ENCODE measurements at regions not wholly inside any gene's neighbourhood (a gene's known extent, or its start where the extent isn't known, plus 50 kb on each side); places are given as distances from the start of the nearest gene placed in this dataset.

DNA sequence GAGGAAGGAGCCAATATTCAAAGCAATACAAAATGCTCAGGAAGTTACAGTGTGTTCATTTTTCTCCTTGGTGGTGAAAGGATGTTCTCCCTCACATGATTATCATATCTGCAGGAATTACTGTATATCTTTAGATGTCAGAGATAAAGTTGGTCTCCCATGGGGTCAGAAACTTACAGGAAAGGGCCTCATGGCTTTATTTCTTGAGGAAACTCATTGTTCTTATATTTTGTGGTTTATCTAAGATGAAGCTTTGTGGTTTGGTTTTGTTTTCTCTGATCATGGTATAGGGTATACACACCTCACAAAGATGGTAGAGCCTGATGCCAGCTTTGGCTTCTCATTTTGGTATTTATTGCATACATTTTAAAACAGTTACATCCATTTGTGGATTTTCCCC is 100.5 kb upstream of the STXBP5 start:
- no peak overlapping the region for H3K27ac ChIP-seq (replicated peaks in 1 of 4)
- intact Hi-C loops (cut with DNase I) = no loop called here
- no peak overlapping the region for H3K4me3 ChIP-seq
- TF ChIP-seq POLR2AphosphoS5 (IDR thresholded peaks at IDR 0.05) (no peak), POLR2A (IDR thresholded peaks at IDR 0.05; ENCODE audit: low read depth) (no peak), EP300 (IDR thresholded peaks at IDR 0.05) (no peak)
- TF ChIP-seq, protein P1, sequence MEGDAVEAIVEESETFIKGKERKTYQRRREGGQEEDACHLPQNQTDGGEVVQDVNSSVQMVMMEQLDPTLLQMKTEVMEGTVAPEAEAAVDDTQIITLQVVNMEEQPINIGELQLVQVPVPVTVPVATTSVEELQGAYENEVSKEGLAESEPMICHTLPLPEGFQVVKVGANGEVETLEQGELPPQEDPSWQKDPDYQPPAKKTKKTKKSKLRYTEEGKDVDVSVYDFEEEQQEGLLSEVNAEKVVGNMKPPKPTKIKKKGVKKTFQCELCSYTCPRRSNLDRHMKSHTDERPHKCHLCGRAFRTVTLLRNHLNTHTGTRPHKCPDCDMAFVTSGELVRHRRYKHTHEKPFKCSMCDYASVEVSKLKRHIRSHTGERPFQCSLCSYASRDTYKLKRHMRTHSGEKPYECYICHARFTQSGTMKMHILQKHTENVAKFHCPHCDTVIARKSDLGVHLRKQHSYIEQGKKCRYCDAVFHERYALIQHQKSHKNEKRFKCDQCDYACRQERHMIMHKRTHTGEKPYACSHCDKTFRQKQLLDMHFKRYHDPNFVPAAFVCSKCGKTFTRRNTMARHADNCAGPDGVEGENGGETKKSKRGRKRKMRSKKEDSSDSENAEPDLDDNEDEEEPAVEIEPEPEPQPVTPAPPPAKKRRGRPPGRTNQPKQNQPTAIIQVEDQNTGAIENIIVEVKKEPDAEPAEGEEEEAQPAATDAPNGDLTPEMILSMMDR (IDR thresholded peaks at IDR 0.05) = no peak
- no peak for DNase-seq (ENCODE audit: extremely low spot score)
- no peaks in the 10 kb centered on the region for H3K36me3 ChIP-seq
- H3K9me3 ChIP-seq = no peaks in the 10 kb centered on the region
- no peaks in the 10 kb centered on the region for H3K4me1 ChIP-seq
- H3K27me3 ChIP-seq = no peaks in the 10 kb centered on the region

DNA sequence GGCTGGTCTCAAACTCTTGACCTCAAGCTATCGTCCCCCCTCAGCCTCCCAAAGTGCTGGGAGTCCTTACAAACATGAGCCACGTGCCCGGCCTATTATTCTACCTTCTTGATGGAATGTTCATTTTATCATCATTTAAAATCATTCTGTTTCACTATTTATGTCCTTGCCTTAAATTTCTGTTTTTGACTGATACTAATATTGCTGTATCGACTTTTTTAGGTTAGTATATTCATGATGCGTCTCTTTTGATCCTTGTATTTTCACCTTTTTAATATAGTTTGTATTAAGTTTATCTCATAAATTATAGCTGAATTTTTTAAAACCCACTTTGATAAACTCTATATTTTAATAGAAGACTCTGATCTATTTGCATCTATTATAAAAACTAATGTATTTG is 98.4 kb upstream of the STXBP5 start:
- H3K4me1 ChIP-seq = no peaks in the 10 kb centered on the region
- H3K9me3 ChIP-seq = no peaks in the 10 kb centered on the region
- TF ChIP-seq, protein P1 (IDR thresholded peaks at IDR 0.05) = no peak
- TF ChIP-seq POLR2A (IDR thresholded peaks at IDR 0.05; ENCODE audit: low read depth) = no peak
- no peak for TF ChIP-seq POLR2AphosphoS5 (IDR thresholded peaks at IDR 0.05)
- no peak for TF ChIP-seq EP300 (IDR thresholded peaks at IDR 0.05)
- H3K36me3 ChIP-seq = no peaks in the 10 kb centered on the region
- H3K27ac ChIP-seq (replicated peaks in 1 of 4) = no peak overlapping the region
- 90% methylated on average over 5 of the region's 5 CpGs for WGBS
- no peaks in the 10 kb centered on the region for H3K27me3 ChIP-seq
- no peak for DNase-seq (ENCODE audit: extremely low spot score)
- intact Hi-C loops (cut with DNase I) = no loop called here
- no peak overlapping the region for H3K4me3 ChIP-seq

- no peak for TF ChIP-seq POLR2A (IDR thresholded peaks at IDR 0.05; ENCODE audit: low read depth)
- no peak for TF ChIP-seq EP300 (IDR thresholded peaks at IDR 0.05)
- TF ChIP-seq, protein P1 (IDR thresholded peaks at IDR 0.05) = no peak
- no peak for TF ChIP-seq POLR2AphosphoS5 (IDR thresholded peaks at IDR 0.05)
- intact Hi-C loops (cut with DNase I) = no loop called here
- DNase-seq (ENCODE audit: extremely low spot score) = no peak
- H3K27me3 ChIP-seq = no peaks in the 10 kb centered on the region
- H3K4me3 ChIP-seq = no peak overlapping the region
- no peak overlapping the region for H3K27ac ChIP-seq (replicated peaks in 1 of 4)
- H3K9me3 ChIP-seq = no peaks in the 10 kb centered on the region
- 55% methylated on average over 7 of the region's 7 CpGs for whole genome bisulfite sequencing
- H3K36me3 ChIP-seq = no peaks in the 10 kb centered on the region
- no peaks in the 10 kb centered on the region for H3K4me1 ChIP-seq
Measured at GRCh38 chr6:147106759-147107401, 97.3 kb upstream of the STXBP5 start.

DNA sequence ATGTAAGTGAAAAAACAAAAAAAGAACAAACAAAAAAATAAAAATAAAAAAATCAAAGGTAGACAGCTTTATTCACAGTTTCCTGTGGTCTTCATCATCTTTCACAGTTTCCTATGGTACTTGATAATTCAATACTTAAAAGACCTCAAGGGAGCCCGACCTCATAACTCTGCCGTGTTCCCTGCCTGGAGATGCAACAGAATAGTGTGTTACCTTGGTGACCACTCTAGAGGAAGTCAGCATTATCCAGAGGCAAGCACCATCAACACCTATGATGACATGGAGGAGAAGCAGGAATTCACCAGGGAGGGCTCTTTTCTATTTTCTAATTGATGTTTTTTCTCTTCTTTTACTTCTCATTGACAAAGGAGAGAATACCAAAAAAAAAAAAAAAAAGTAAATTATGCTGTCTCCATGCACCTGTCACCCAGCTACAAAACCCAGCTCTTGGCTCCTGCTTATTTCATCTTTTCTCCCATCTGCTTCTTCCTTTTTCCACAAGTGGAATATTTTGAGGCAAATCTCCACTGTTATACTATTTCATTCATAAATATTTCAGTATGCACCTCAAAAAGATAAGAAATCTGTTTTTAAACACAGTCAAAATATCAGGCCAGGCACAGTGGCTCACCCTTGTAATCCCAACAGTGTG is 95.8 kb upstream of the STXBP5 start:
- intact Hi-C loops (cut with DNase I) = no loop called here
- TF ChIP-seq EP300 (IDR thresholded peaks at IDR 0.05) (no peak), POLR2A (IDR thresholded peaks at IDR 0.05; ENCODE audit: low read depth) (no peak), POLR2AphosphoS5 (IDR thresholded peaks at IDR 0.05) (no peak)
- TF ChIP-seq, protein P1 (IDR thresholded peaks at IDR 0.05) = no peak
- no peak for DNase-seq (ENCODE audit: extremely low spot score)
- Histone ChIP-seq H3K4me1 (no peaks in the 10 kb centered on the region), H3K27ac (replicated peaks in 1 of 4) (no peak overlapping the region), H3K9me3 (no peaks in the 10 kb centered on the region), H3K4me3 (no peak overlapping the region), H3K27me3 (no peaks in the 10 kb centered on the region), H3K36me3 (no peaks in the 10 kb centered on the region)
- 77% methylated on average over 2 of the region's 2 CpGs for WGBS
